GM21786 (cell line): ENCODE measurements at regions not wholly inside any gene's neighbourhood (a gene's known extent, or its start where the extent isn't known, plus 50 kb on each side); places are given as distances from the start of the nearest gene placed in this dataset.
"Not testable (repeated sequence)": the region's sequence is repeated elsewhere in the genome, so short reads cannot be mapped to it uniquely, and the experiment has no call there.

Source experiments
- ATAC-seq: cut with Tn5 transposase; IDR thresholded peaks from one replicate; pipeline ENCODE4 v1.9.1; 2021; ENCODE audit not compliant: unreplicated experiment

GRCh38 chr5:84961193-84961592, 576.5 kb upstream of the EDIL3 start:
- no peak for ATAC-seq

GRCh38 chr5:84961903-84962302, 577.2 kb upstream of the EDIL3 start:
- no peak for ATAC-seq

- ATAC-seq: no peak
These were observed 598.4 kb upstream of the EDIL3 start for GRCh38 chr5:84983093-84983492.

GRCh38 chr5:84985148-84985547, 600.5 kb upstream of the EDIL3 start:
- ATAC-seq: no peak

- ATAC-seq: no peak
These were observed 602.0 kb upstream of the EDIL3 start for GRCh38 chr5:84986688-84987087.

- no peak for ATAC-seq
These were observed 616.0 kb upstream of the EDIL3 start for GRCh38 chr5:85000671-85001070.

- ATAC-seq: not testable (repeated sequence)
These were observed 617.3 kb upstream of the EDIL3 start for GRCh38 chr5:85002026-85002425.

- no peak for ATAC-seq
These were observed 625.4 kb upstream of the EDIL3 start for GRCh38 chr5:85010014-85010562.

- no peak for ATAC-seq
These were observed 632.6 kb upstream of the EDIL3 start for GRCh38 chr5:85017261-85017660.

- no peak for ATAC-seq
These were observed 645.8 kb upstream of the EDIL3 start for GRCh38 chr5:85030316-85031084.

GRCh38 chr5:85049020-85049419, 664.3 kb upstream of the EDIL3 start:
- peak; percentile 55 for ATAC-seq

- no peak for ATAC-seq
These were observed 668.1 kb upstream of the EDIL3 start for GRCh38 chr5:85052826-85053225.

- no peak for ATAC-seq
These were observed 685.3 kb upstream of the EDIL3 start for GRCh38 chr5:85069659-85070640.

- ATAC-seq: no peak
These were observed 692.9 kb upstream of the EDIL3 start for GRCh38 chr5:85077581-85077980.

- ATAC-seq: no peak
These were observed 711.7 kb upstream of the EDIL3 start for GRCh38 chr5:85096421-85096820.

- ATAC-seq: no peak
These were observed 723.8 kb upstream of the EDIL3 start for GRCh38 chr5:85108471-85108870.

- ATAC-seq: no peak
These were observed 724.9 kb upstream of the EDIL3 start for GRCh38 chr5:85109616-85110015.

GRCh38 chr5:85132269-85132668, 747.6 kb upstream of the EDIL3 start:
- no peak for ATAC-seq

GRCh38 chr5:85140471-85140870, 755.8 kb upstream of the EDIL3 start:
- no peak for ATAC-seq

- no peak for ATAC-seq
These were observed 758.5 kb upstream of the EDIL3 start for GRCh38 chr5:85143138-85143537.

GRCh38 chr5:85148701-85149100, 764.0 kb upstream of the EDIL3 start:
- ATAC-seq: no peak

GRCh38 chr5:85159395-85159794, 774.7 kb upstream of the EDIL3 start:
- ATAC-seq: no peak
